WTC11 (cell line): ENCODE measurements at regions not wholly inside any gene's neighbourhood (a gene's known extent, or its start where the extent isn't known, plus 50 kb on each side); places are given as distances from the start of the nearest gene placed in this dataset.

Source experiments
- ATAC-seq: fragments of 200-7000 bp; cut with Tn5 transposase; 2 replicates; pipeline ENCODE4 v1.10.0; 2021; ENCODE audit warnings: mild to moderate bottlenecking, moderate library complexity
- CTCF ChIA-PET: fragments of 300-600 bp; sonication (Branson Sonifier 250); formaldehyde crosslinking; loops from one replicate; lab custom pipeline; 2021; ENCODE audit warnings: antibody characterized with exemption; lab: Charles Lee
- POLR2A ChIA-PET: fragments of 350-600 bp; sonication (Branson Sonifier 250); formaldehyde crosslinking; loops from one replicate; lab custom pipeline; 2021; ENCODE audit warnings: antibody characterized with exemption; lab: Charles Lee
- DNase-seq: peaks from one replicate; pipeline ENCODE4 v3.0.0; 2021; ENCODE audit warnings: low spot score
- H3K27ac Mint-ChIP-seq: 2 replicates; pipeline ENCODE4 v1.8.0; 2021; ENCODE audit warnings: mixed read lengths
- H3K27me3 Mint-ChIP-seq: 2 replicates; pipeline ENCODE4 v1.8.0; 2021; ENCODE audit warnings: low read depth, mild to moderate bottlenecking, moderate library complexity, mixed read lengths
- H3K36me3 Mint-ChIP-seq: 2 replicates; pipeline ENCODE4 v1.8.0; 2021; ENCODE audit warnings: mixed read lengths
- H3K4me1 Mint-ChIP-seq: 2 replicates; pipeline ENCODE4 v1.8.0; 2022; ENCODE audit warnings: mixed read lengths
- H3K4me3 Mint-ChIP-seq: 2 replicates; pipeline ENCODE4 v1.8.0; 2021; ENCODE audit warnings: mild to moderate bottlenecking, moderate library complexity, mixed read lengths
- H3K9me3 Mint-ChIP-seq: 2 replicates; pipeline ENCODE4 v1.8.0; 2021; ENCODE audit warnings: mixed read lengths
- CREB1 ChIP-seq: sonication (generic); formaldehyde crosslinking; IDR thresholded peaks from 2 replicates; pipeline ENCODE4 v1.8.0; 2023; ENCODE audit warnings: mild to moderate bottlenecking, missing genetic modification reagents
- EMX1 ChIP-seq: fragments of 250-450 bp; sonication (Bioruptor Pico); IDR thresholded peaks from 2 replicates; pipeline ENCODE4 v1.8.0; 2021; ENCODE audit warnings: mild to moderate bottlenecking
- FOXJ3 ChIP-seq: sonication (generic); formaldehyde crosslinking; IDR thresholded peaks from 2 replicates; pipeline ENCODE4 v1.9.0; 2021; ENCODE audit warnings: missing genetic modification reagents, mild to moderate bottlenecking, borderline replicate concordance
- FOXP1 ChIP-seq: sonication (generic); formaldehyde crosslinking; IDR thresholded peaks from 2 replicates; pipeline ENCODE4 v1.8.0; 2022; ENCODE audit warnings: missing genetic modification reagents, mild to moderate bottlenecking, moderate library complexity, borderline replicate concordance
- FOXP4 ChIP-seq: sonication (generic); formaldehyde crosslinking; IDR thresholded peaks from 2 replicates; pipeline ENCODE4 v1.8.0; 2022; ENCODE audit warnings: mild to moderate bottlenecking, missing genetic modification reagents
- GABPB1 ChIP-seq: sonication (generic); formaldehyde crosslinking; IDR thresholded peaks from 2 replicates; pipeline ENCODE4 v1.8.1; 2023; ENCODE audit warnings: mild to moderate bottlenecking, missing genetic modification reagents
- NFE2L1 ChIP-seq: sonication (generic); formaldehyde crosslinking; IDR thresholded peaks from 2 replicates; pipeline ENCODE4 v1.8.1; 2023; ENCODE audit warnings: missing genetic modification reagents
- NR3C1 ChIP-seq: sonication (generic); formaldehyde crosslinking; conservative IDR thresholded peaks from 2 replicates; pipeline ENCODE4 v1.8.1; 2023; ENCODE audit warnings: low read depth, mild to moderate bottlenecking, missing genetic modification reagents
- OVOL2 ChIP-seq: fragments of 250-450 bp; sonication (Bioruptor Pico); IDR thresholded peaks from 2 replicates; pipeline ENCODE4 v1.9.0; 2021; ENCODE audit warnings: mild to moderate bottlenecking, borderline replicate concordance
- RELA ChIP-seq: sonication (generic); formaldehyde crosslinking; IDR thresholded peaks from 2 replicates; pipeline ENCODE4 v1.8.1; 2022; ENCODE audit warnings: missing genetic modification reagents, mild to moderate bottlenecking, borderline replicate concordance
- SMAD3 ChIP-seq: sonication (generic); formaldehyde crosslinking; IDR thresholded peaks from 2 replicates; pipeline ENCODE4 v1.8.0; 2022; ENCODE audit warnings: missing genetic modification reagents, mild to moderate bottlenecking, borderline replicate concordance
- STAT6 ChIP-seq: sonication (generic); formaldehyde crosslinking; conservative IDR thresholded peaks from 2 replicates; pipeline ENCODE4 v1.8.1; 2023; ENCODE audit warnings: mild to moderate bottlenecking, low read depth, missing genetic modification reagents, moderate library complexity
- TCF7 ChIP-seq: sonication (generic); formaldehyde crosslinking; IDR thresholded peaks from 2 replicates; pipeline ENCODE4 v1.8.0; 2022; ENCODE audit warnings: mild to moderate bottlenecking, low read depth, missing genetic modification reagents, moderate library complexity
- TEAD4 ChIP-seq: sonication (generic); formaldehyde crosslinking; IDR thresholded peaks from 2 replicates; pipeline ENCODE4 v1.8.0; 2022; ENCODE audit warnings: mild to moderate bottlenecking, missing genetic modification reagents
- ZNF121 ChIP-seq: sonication (generic); formaldehyde crosslinking; IDR thresholded peaks from 2 replicates; pipeline ENCODE4 v1.8.0; 2023; ENCODE audit warnings: missing genetic modification reagents
- ZNF219 ChIP-seq: sonication (generic); formaldehyde crosslinking; IDR thresholded peaks from 2 replicates; pipeline ENCODE4 v1.8.0; 2023; ENCODE audit warnings: missing genetic modification reagents, mild to moderate bottlenecking, borderline replicate concordance
- ZNF396 ChIP-seq: fragments of 250-450 bp; sonication (Bioruptor Pico); IDR thresholded peaks from 2 replicates; pipeline ENCODE4 v1.8.0; 2021; ENCODE audit warnings: mild to moderate bottlenecking, moderate library complexity, borderline replicate concordance
- ZNF416 ChIP-seq: fragments of 250-450 bp; sonication (Bioruptor Pico); IDR thresholded peaks from 2 replicates; pipeline ENCODE4 v1.9.0; 2021; ENCODE audit warnings: mild to moderate bottlenecking, inconsistent platforms
- ZNF671 ChIP-seq: fragments of 250-450 bp; sonication (Bioruptor Pico); IDR thresholded peaks from 2 replicates; pipeline ENCODE4 v1.8.0; 2021; ENCODE audit warnings: mild to moderate bottlenecking
- TF ChIP-seq, protein P1 (sequence below): sonication (generic); formaldehyde crosslinking; IDR thresholded peaks from 2 replicates; pipeline ENCODE4 v1.8.1; 2023; ENCODE audit warnings: mild to moderate bottlenecking, missing genetic modification reagents, moderate library complexity
- TF ChIP-seq, protein P2 (sequence below): sonication (generic); formaldehyde crosslinking; IDR thresholded peaks from 2 replicates; pipeline ENCODE4 v1.8.1; 2023; ENCODE audit warnings: mild to moderate bottlenecking, missing genetic modification reagents
- TF ChIP-seq, protein P3 (sequence below): fragments of 250-450 bp; sonication (Bioruptor Pico); conservative IDR thresholded peaks from 2 replicates; pipeline ENCODE4 v1.9.0; 2021; ENCODE audit warnings: mild to moderate bottlenecking
- TF ChIP-seq, protein P4 (sequence below): sonication (generic); formaldehyde crosslinking; IDR thresholded peaks from 2 replicates; pipeline ENCODE4 v1.8.0; 2022; ENCODE audit warnings: mild to moderate bottlenecking, missing genetic modification reagents

DNA sequence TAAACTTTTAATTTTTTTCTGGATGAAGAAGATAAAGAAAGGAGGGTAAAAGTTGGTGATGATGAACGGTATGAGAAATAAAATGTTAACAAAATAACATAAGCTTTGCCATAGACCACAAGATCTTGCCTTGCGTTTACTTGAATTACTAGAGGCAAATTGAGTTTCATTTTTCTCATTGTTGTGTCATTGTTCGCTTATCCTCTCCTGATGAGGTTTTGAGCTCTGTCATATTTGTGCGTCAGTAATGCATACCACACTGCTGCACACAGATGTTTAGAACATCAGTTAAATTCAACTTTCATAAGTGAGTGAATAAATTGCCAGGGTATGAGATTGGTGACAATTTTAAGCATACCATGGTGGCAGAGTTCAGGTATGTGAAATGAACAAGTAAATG is 843.6 kb downstream of the SUCLG1 start:
- CTCF ChIA-PET = no interaction called here
- POLR2A ChIA-PET = no interaction called here
- Mint-ChIP-seq H3K36me3 (peaks cover 11% of the 10 kb centered on the region; the same call in 1 of the 2 replicates), H3K27ac (no peak overlapping the region), H3K4me3 (no peak overlapping the region), H3K4me1 (no peaks in the 10 kb centered on the region), H3K9me3 (peaks cover 32% of the 10 kb centered on the region), H3K27me3 (no peaks in the 10 kb centered on the region)
- TF ChIP-seq TCF7 (CRISPR knock-in tag) (no peak), ZNF416 (no peak), FOXP4 (no peak), GABPB1 (no peak), ZNF121 (CRISPR knock-in tag) (no peak), FOXJ3 (CRISPR knock-in tag) (no peak), ZNF671 (no peak), CREB1 (CRISPR knock-in tag) (no peak), TEAD4 (CRISPR knock-in tag) (no peak), FOXP1 (CRISPR knock-in tag) (no peak), ZNF219 (no peak), NFE2L1 (CRISPR knock-in tag) (no peak), RELA (CRISPR knock-in tag) (no peak)
- TF ChIP-seq, protein P1, sequence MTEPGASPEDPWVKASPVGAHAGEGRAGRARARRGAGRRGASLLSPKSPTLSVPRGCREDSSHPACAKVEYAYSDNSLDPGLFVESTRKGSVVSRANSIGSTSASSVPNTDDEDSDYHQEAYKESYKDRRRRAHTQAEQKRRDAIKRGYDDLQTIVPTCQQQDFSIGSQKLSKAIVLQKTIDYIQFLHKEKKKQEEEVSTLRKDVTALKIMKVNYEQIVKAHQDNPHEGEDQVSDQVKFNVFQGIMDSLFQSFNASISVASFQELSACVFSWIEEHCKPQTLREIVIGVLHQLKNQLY (CRISPR knock-in tag) = no peak
- TF ChIP-seq, protein P2, sequence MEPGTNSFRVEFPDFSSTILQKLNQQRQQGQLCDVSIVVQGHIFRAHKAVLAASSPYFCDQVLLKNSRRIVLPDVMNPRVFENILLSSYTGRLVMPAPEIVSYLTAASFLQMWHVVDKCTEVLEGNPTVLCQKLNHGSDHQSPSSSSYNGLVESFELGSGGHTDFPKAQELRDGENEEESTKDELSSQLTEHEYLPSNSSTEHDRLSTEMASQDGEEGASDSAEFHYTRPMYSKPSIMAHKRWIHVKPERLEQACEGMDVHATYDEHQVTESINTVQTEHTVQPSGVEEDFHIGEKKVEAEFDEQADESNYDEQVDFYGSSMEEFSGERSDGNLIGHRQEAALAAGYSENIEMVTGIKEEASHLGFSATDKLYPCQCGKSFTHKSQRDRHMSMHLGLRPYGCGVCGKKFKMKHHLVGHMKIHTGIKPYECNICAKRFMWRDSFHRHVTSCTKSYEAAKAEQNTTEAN (CRISPR knock-in tag) = no peak
- TF ChIP-seq, protein P3, sequence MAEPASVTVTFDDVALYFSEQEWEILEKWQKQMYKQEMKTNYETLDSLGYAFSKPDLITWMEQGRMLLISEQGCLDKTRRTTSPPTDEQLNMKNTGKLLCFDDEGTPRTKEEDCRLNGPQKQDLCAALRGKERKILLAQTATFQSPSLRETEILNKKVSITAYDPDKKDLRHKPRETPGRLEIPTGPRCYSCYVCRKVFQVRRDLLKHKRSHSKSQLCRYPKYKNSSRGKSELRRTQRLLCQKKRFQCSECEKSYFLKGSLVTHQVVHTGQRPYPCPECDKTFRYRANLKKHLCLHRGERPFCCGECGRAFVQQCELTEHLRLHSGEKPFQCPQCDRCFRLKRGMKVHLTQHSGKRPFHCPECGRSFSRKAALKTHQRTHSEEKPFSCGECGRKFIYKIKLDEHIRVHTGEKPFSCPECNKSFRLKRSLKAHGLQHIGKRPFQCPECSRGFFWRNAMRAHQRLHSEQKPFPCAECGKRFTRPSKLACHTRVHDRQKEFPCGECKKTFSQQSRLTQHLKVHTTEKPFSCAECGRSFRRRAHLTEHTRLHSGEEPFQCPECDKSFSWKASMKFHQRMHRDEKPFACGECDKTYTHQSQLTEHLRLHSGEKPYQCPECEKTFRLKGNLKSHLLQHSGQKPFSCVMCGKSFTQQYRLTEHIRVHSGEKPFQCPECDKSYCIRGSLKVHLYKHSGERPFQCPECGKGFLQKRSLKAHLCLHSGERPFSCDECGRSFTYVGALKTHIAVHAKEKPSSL (CRISPR knock-in tag) = no peak
- ATAC-seq = no peak
- DNase-seq = no peak

- H3K4me3 Mint-ChIP-seq = no peak overlapping the region
- ChIA-PET CTCF (interaction anchor here (0.6 kb wide), 1 partner anchor 15 kb away, joined by 3 read pairs; no protein-coding TSS in a partner anchor), POLR2A (no interaction called here)
- no peak for ATAC-seq
- H3K36me3 Mint-ChIP-seq = peaks cover 17% of the 10 kb centered on the region
- DNase-seq = no peak
- TF ChIP-seq EMX1 (CRISPR knock-in tag) (no peak), OVOL2 (CRISPR knock-in tag) (no peak), STAT6 (CRISPR knock-in tag) (no peak), SMAD3 (CRISPR knock-in tag) (no peak), NR3C1 (no peak), ZNF396 (no peak)
- TF ChIP-seq, protein P4, sequence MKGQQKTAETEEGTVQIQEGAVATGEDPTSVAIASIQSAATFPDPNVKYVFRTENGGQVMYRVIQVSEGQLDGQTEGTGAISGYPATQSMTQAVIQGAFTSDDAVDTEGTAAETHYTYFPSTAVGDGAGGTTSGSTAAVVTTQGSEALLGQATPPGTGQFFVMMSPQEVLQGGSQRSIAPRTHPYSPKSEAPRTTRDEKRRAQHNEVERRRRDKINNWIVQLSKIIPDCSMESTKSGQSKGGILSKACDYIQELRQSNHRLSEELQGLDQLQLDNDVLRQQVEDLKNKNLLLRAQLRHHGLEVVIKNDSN (CRISPR knock-in tag) = no peak
- no peaks in the 10 kb centered on the region for H3K4me1 Mint-ChIP-seq
- H3K27ac Mint-ChIP-seq = no peak overlapping the region
- peaks cover 29% of the 10 kb centered on the region for H3K9me3 Mint-ChIP-seq
- H3K27me3 Mint-ChIP-seq = no peaks in the 10 kb centered on the region
These were observed 845.9 kb downstream of the SUCLG1 start for GRCh38 chr2:83613178-83613577.
